ENCODE measurements at regions not wholly inside any gene's neighbourhood (a gene's known extent, or its start where the extent isn't known, plus 50 kb on each side); places are given as distances from the start of the nearest gene placed in this dataset.

GRCh38 chr13:39810091-39810877 is 154.8 kb downstream of the COG6 start:
- TF ChIP-seq CTCF (IDR thresholded peaks at IDR 0.05) (no peak), POLR2A (IDR thresholded peaks at IDR 0.05) (no peak), EP300 (IDR thresholded peaks at IDR 0.05) (no peak)

GRCh38 chr13:39811051-39811450 is 155.6 kb downstream of the COG6 start:
- no peak overlapping the region for H3K4me3 ChIP-seq
- WGBS, 3 donors: 85 to 96% (median 91%) methylated on average over 6 of the region's 6 CpGs
- no peak overlapping the region for H3K27ac ChIP-seq
- no peaks in the 10 kb centered on the region for H3K36me3 ChIP-seq
- intact Hi-C loops (cut with DNase I): loop anchor here in 2 of 4 donors (10.0 kb wide), 1 partner anchor 254 kb away; no protein-coding TSS in a partner anchor
- no peak for DNase-seq
- no peaks in the 10 kb centered on the region for H3K9me3 ChIP-seq
- peaks cover 4% of the 10 kb centered on the region for H3K4me1 ChIP-seq (ENCODE audit: insufficient read depth)
- no peak for TF ChIP-seq EP300 (IDR thresholded peaks at IDR 0.05)
- TF ChIP-seq CTCF (IDR thresholded peaks at IDR 0.05): no peak
- no peak for TF ChIP-seq POLR2A (IDR thresholded peaks at IDR 0.05)
- no peaks in the 10 kb centered on the region for H3K27me3 ChIP-seq

More at GRCh38 chr13:39810091-39810877, 154.8 kb downstream of the COG6 start:
- Histone ChIP-seq H3K27me3 (no peaks in the 10 kb centered on the region), H3K4me3 (no peak overlapping the region), H3K9me3 (no peaks in the 10 kb centered on the region), H3K4me1 (ENCODE audit: insufficient read depth) (peaks cover 1% of the 10 kb centered on the region), H3K36me3 (no peaks in the 10 kb centered on the region), H3K27ac (peak overlapping the region; percentile 32 to 34)
- WGBS, 3 donors: 92 to 93% (median 93%) methylated on average over 10 of the region's 10 CpGs
- DNase-seq: no peak
- intact Hi-C loops (cut with DNase I): loop anchor here in 2 of 4 donors (10.0 kb wide), 1 partner anchor 255 kb away; no protein-coding TSS in a partner anchor

DNA sequence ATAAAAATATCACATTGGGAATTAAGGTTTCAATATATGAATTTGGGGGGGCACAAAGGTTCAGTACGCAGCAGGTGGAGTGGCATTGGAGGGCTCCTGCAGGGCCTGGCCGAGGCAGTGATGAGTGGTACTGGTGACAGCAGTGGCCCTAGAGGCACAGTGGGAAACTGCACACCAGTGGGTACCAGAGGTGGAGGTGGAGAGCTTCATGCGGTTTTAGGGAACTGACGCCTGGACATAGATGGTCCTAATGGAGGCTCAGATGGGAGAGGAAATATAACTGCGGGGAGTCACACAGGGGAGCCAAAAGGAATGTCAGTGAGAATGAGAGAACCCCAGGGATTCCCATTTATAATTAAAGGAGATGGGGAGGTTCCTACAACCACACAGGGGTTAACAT is 156.2 kb downstream of the COG6 start:
- Histone ChIP-seq H3K4me3 (no peak overlapping the region), H3K27ac (no peak overlapping the region), H3K4me1 (ENCODE audit: insufficient read depth) (peaks cover 7% of the 10 kb centered on the region), H3K9me3 (no peaks in the 10 kb centered on the region), H3K36me3 (no peaks in the 10 kb centered on the region), H3K27me3 (no peaks in the 10 kb centered on the region)
- no peak for DNase-seq
- WGBS, 3 donors: 94 to 99% (median 96%) methylated on average over 5 of the region's 5 CpGs
- intact Hi-C loops (cut with DNase I): loop anchor here in 2 of 4 donors (10.0 kb wide), 1 partner anchor 253 kb away; no protein-coding TSS in a partner anchor
- no peak for TF ChIP-seq EP300 (IDR thresholded peaks at IDR 0.05)
- no peak for TF ChIP-seq POLR2A (IDR thresholded peaks at IDR 0.05)
- TF ChIP-seq CTCF (IDR thresholded peaks at IDR 0.05): no peak

DNA sequence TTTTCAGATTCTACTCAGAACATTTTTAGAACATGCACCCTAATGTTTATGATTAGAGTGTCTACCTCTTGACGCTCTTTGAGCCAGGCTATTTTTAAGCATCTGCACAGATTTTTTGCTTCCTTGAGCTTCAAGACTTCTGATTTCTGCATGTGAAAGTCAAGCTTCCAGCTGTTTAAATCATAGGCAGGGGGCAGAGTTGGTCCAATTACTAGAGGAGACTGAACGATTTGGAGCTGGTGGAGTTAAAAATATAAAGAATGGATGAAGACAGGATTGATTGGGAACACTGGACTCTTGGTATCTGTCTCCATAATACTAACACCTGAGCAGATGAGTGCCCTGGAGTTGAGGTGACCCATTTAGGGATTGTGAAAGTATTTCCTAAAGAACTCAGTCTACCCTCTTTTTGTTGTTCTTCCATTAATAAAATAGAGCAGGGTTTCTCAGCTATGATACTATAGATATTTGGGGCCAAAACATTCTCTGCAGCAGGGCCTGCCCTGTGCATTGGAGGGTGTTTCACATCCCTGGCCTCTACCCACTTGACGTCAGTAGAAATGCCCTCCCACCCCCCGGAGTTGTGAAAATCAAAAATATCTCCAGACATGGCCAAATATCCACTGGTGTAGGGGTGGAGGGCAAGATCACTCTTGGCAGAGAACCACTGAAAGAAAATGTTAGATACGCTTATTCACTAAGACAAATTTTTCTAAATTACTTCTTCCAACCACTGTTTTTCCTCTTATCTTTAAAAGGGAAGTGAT is 160.1 kb downstream of the COG6 start:
- peak; percentile 42 to 60 (median 54) for DNase-seq
- TF ChIP-seq CTCF (IDR thresholded peaks at IDR 0.05): peak in 2 of 3 donors; percentile 18 to 31
- no peak for TF ChIP-seq EP300 (IDR thresholded peaks at IDR 0.05)
- TF ChIP-seq POLR2A (IDR thresholded peaks at IDR 0.05): no peak
- intact Hi-C loops (cut with DNase I): loop anchor here in 2 of 4 donors (5.0 to 10.0 kb wide), 4 partner anchors 82 to 852 kb away; partner anchors contain the start of gene FOXO1 (in 1 of the 2)
- H3K27me3 ChIP-seq: no peaks in the 10 kb centered on the region
- no peak overlapping the region for H3K4me3 ChIP-seq
- H3K27ac ChIP-seq: peak overlapping the region in 1 of 2 donors; percentile 80
- no peaks in the 10 kb centered on the region for H3K36me3 ChIP-seq
- H3K9me3 ChIP-seq: no peaks in the 10 kb centered on the region
- 9 to 21% (median 10%) methylated on average over 5 of the region's 5 CpGs for WGBS, 3 donors
- H3K4me1 ChIP-seq (ENCODE audit: insufficient read depth): peaks cover 15% of the 10 kb centered on the region
